GM23248 (cell line): ENCODE measurements at regions not wholly inside any gene's neighbourhood (a gene's known extent, or its start where the extent isn't known, plus 50 kb on each side); places are given as distances from the start of the nearest gene placed in this dataset.

ENCODE experiments used
- DNase-seq: peaks from one replicate; pipeline ENCODE4 v3.0.0-alpha.2; 2015
- H2AFZ ChIP-seq: fragments of 200-600 bp; sonication (generic); 2 replicates; pipeline ENCODE4 v1.6.1; 2016; ENCODE audit warnings: antibody characterized with exemption
- H3F3A ChIP-seq: fragments of 200-600 bp; sonication (generic); 2 replicates; pipeline ENCODE4 v1.6.1; 2016; ENCODE audit warnings: mild to moderate bottlenecking, antibody characterized with exemption, mixed run types; ENCODE audit not compliant: insufficient read depth
- H3K27ac ChIP-seq: fragments of 200-600 bp; sonication (generic); 2 replicates; pipeline ENCODE4 v1.5.1; 2016; ENCODE audit warnings: mild to moderate bottlenecking
- H3K27me3 ChIP-seq: fragments of 200-600 bp; sonication (generic); replicated peaks from 2 replicates; pipeline ENCODE4 v1.6.1; 2016; ENCODE audit warnings: mild to moderate bottlenecking; ENCODE audit not compliant: insufficient read depth
- H3K36me3 ChIP-seq: fragments of 200-600 bp; sonication (generic); 2 replicates; pipeline ENCODE4 v1.6.1; 2016; ENCODE audit warnings: low read depth, mild to moderate bottlenecking
- H3K4me1 ChIP-seq: fragments of 200-600 bp; sonication (generic); 2 replicates; pipeline ENCODE4 v1.6.1; 2016; ENCODE audit warnings: mild to moderate bottlenecking; ENCODE audit not compliant: insufficient read depth
- H3K4me2 ChIP-seq: fragments of 200-600 bp; sonication (generic); one replicate; pipeline ENCODE4 v1.6.1; 2016; ENCODE audit warnings: mild to moderate bottlenecking; ENCODE audit not compliant: unreplicated experiment
- H3K4me3 ChIP-seq: fragments of 200-600 bp; sonication (generic); 2 replicates; pipeline ENCODE4 v1.5.1; 2016; ENCODE audit warnings: mild to moderate bottlenecking
- H3K79me2 ChIP-seq: fragments of 200-600 bp; sonication (generic); 2 replicates; pipeline ENCODE4 v1.6.1; 2016; ENCODE audit warnings: mild to moderate bottlenecking; ENCODE audit not compliant: insufficient read depth
- H3K9ac ChIP-seq: fragments of 200-600 bp; sonication (generic); 2 replicates; pipeline ENCODE4 v1.6.1; 2016; ENCODE audit warnings: mild to moderate bottlenecking
- H3K9me2 ChIP-seq: fragments of 200-600 bp; sonication (generic); 2 replicates; pipeline ENCODE4 v1.6.1; 2016; ENCODE audit warnings: mixed run types, mild to moderate bottlenecking, moderate library complexity; ENCODE audit not compliant: insufficient read depth
- H3K9me3 ChIP-seq: fragments of 200-600 bp; sonication (generic); one replicate; pipeline ENCODE4 v1.6.1; 2017; ENCODE audit warnings: low read depth
- H4K20me1 ChIP-seq: fragments of 200-600 bp; sonication (generic); 2 replicates; pipeline ENCODE4 v1.6.0; 2016; ENCODE audit not compliant: insufficient read depth
- EZH2 ChIP-seq: fragments of 200-600 bp; sonication (generic); IDR thresholded peaks from 2 replicates; pipeline ENCODE4 v1.6.1; 2018; ENCODE audit warnings: antibody characterized with exemption, mild to moderate bottlenecking; ENCODE audit not compliant: insufficient read depth, poor library complexity, severe bottlenecking
- EZH2phosphoT487 ChIP-seq: fragments of 200-600 bp; sonication (generic); IDR thresholded peaks from 2 replicates; pipeline ENCODE4 v1.6.1; 2018; ENCODE audit warnings: antibody characterized with exemption, moderate library complexity, mild to moderate bottlenecking, low read depth; ENCODE audit not compliant: insufficient read depth
- WGBS, 2 experiments: methylation state at CpG; one replicate each; pipeline ENCODE4 v1.1.6; 2015 to 2017; ENCODE audit warnings: low lambda C conversion rate in 2 of 2, low coverage in 1 of 2; ENCODE audit errors: missing lambda C conversion rate in 2 of 2; 5-methylcytosine and 5-hydroxymethylcytosine counted together
- in situ Hi-C: fragments of 300-500 bp; cut with MboI; formaldehyde crosslinking; loops from 2 replicates; pipeline ENCODE4 v1.15.0; 2020

- Histone ChIP-seq H3K27me3 (no peaks in the 10 kb centered on the region), H3K9ac (0 out of 2 replicates have a peak overlapping the region, but pooled peaks have one; percentile 71), H4K20me1 (no peaks in the 10 kb centered on the region), H3K9me3 (no peaks in the 10 kb centered on the region), H2AFZ (peak overlapping the region; percentile 82), H3K79me2 (no peaks in the 10 kb centered on the region), H3K9me2 (no peaks in the 10 kb centered on the region), H3K27ac (peak overlapping the region; percentile 85), H3K4me1 (peaks cover 12% of the 10 kb centered on the region), H3K36me3 (no peaks in the 10 kb centered on the region), H3K4me3 (peak overlapping the region; percentile 16; the same call in 1 of the 2 replicates), H3K4me2 (peak overlapping the region; percentile 28), H3F3A (peaks cover 23% of the 10 kb centered on the region)
- WGBS, 2 experiments, result 6 to 10% methylated on average over 2 of the region's 2 CpGs
- DNase-seq, result peak; percentile 21
- in situ Hi-C loops, result no loop called here
- TF ChIP-seq EZH2phosphoT487 (no peak), EZH2 (no peak)
These were observed 216.2 kb upstream of the PIK3R1 start for GRCh38 chr5:67999391-67999790.

- H3K4me1 ChIP-seq, result peaks cover 12% of the 10 kb centered on the region
- peak overlapping the region; percentile 71 for H3K9ac ChIP-seq
- TF ChIP-seq EZH2phosphoT487 (no peak), EZH2 (no peak)
- H3K4me3 ChIP-seq, result peak overlapping the region; percentile 41
- no peaks in the 10 kb centered on the region for H4K20me1 ChIP-seq
- in situ Hi-C loops, result no loop called here
- H3K9me3 ChIP-seq, result no peaks in the 10 kb centered on the region
- peak; percentile 92 for DNase-seq
- no peaks in the 10 kb centered on the region for H3K36me3 ChIP-seq
- 10 to 11% methylated on average over 7 of the region's 7 CpGs for WGBS, 2 experiments
- peaks cover 23% of the 10 kb centered on the region for H3F3A ChIP-seq
- H3K79me2 ChIP-seq, result no peaks in the 10 kb centered on the region
- peak overlapping the region; percentile 85 for H3K27ac ChIP-seq
- H2AFZ ChIP-seq, result peak overlapping the region; percentile 82
- peak overlapping the region; percentile 28 for H3K4me2 ChIP-seq
- H3K9me2 ChIP-seq, result no peaks in the 10 kb centered on the region
- no peaks in the 10 kb centered on the region for H3K27me3 ChIP-seq
These were observed 216.8 kb upstream of the PIK3R1 start for GRCh38 chr5:67998709-67999261.

GRCh38 chr5:67997892-67998457 is 217.6 kb upstream of the PIK3R1 start:
- 85 to 89% methylated on average over 3 to 4 of the region's 5 CpGs for whole genome bisulfite sequencing, 2 experiments
- TF ChIP-seq EZH2phosphoT487 (no peak), EZH2 (no peak)
- Histone ChIP-seq H2AFZ (no peak overlapping the region), H3K4me2 (no peak overlapping the region), H3K9me2 (no peaks in the 10 kb centered on the region), H3K9ac (no peak overlapping the region), H3K4me3 (no peak overlapping the region), H3K79me2 (no peaks in the 10 kb centered on the region), H3K4me1 (peaks cover 18% of the 10 kb centered on the region), H4K20me1 (no peaks in the 10 kb centered on the region), H3F3A (peaks cover 27% of the 10 kb centered on the region), H3K27me3 (no peaks in the 10 kb centered on the region), H3K27ac (no peak overlapping the region), H3K36me3 (no peaks in the 10 kb centered on the region), H3K9me3 (no peaks in the 10 kb centered on the region)
- DNase-seq, result peak; percentile 17
- in situ Hi-C loops, result no loop called here

GRCh38 chr5:67997148-67997547 is 218.4 kb upstream of the PIK3R1 start:
- H3K36me3 ChIP-seq, result no peaks in the 10 kb centered on the region
- no peaks in the 10 kb centered on the region for H3K9me2 ChIP-seq
- no peak overlapping the region for H3K4me3 ChIP-seq
- 81 to 94% methylated on average over 1 of the region's 1 CpG for WGBS, 2 experiments
- H3K9me3 ChIP-seq, result no peaks in the 10 kb centered on the region
- no peaks in the 10 kb centered on the region for H3K27me3 ChIP-seq
- in situ Hi-C loops, result no loop called here
- DNase-seq, result no peak
- no peak overlapping the region for H2AFZ ChIP-seq
- H3K79me2 ChIP-seq, result no peaks in the 10 kb centered on the region
- TF ChIP-seq EZH2 (no peak), EZH2phosphoT487 (no peak)
- no peak overlapping the region for H3K27ac ChIP-seq
- peaks cover 26% of the 10 kb centered on the region for H3F3A ChIP-seq
- peaks cover 23% of the 10 kb centered on the region for H3K4me1 ChIP-seq
- H4K20me1 ChIP-seq, result no peaks in the 10 kb centered on the region
- no peak overlapping the region for H3K4me2 ChIP-seq
- no peak overlapping the region for H3K9ac ChIP-seq
